Neural cell (in vitro differentiated cells): ENCODE measurements at regions not wholly inside any gene's neighbourhood (a gene's known extent, or its start where the extent isn't known, plus 50 kb on each side); places are given as distances from the start of the nearest gene placed in this dataset.

Experiments
- H2AFZ ChIP-seq: fragments of 200-600, 300-800 bp; sonication (generic), shearing (Covaris generic); 2 replicates; pipeline ENCODE4 v1.6.0; 2014; ENCODE audit warnings: low read depth, mild to moderate bottlenecking, antibody characterized with exemption, low read length, moderate library complexity
- H3F3A ChIP-seq: fragments of 200-600 bp; shearing (Covaris generic); 2 replicates; pipeline ENCODE4 v1.6.1; 2016; ENCODE audit warnings: mild to moderate bottlenecking, moderate library complexity, mixed read lengths, antibody characterized with exemption, low read length; ENCODE audit not compliant: insufficient read depth, poor library complexity, severe bottlenecking
- H3K27ac ChIP-seq: fragments of 200-600, 300-800 bp; sonication (generic), shearing (Covaris generic); 2 replicates; pipeline ENCODE4 v1.5.1; 2014; ENCODE audit warnings: mild to moderate bottlenecking, low read length, moderate library complexity
- H3K27me3 ChIP-seq: fragments of 300-800, 200-600 bp; sonication (generic), shearing (Covaris generic); 2 replicates; pipeline ENCODE4 v1.6.0; 2014; ENCODE audit warnings: mild to moderate bottlenecking, low read depth, low read length, moderate library complexity; ENCODE audit not compliant: insufficient read depth
- H3K36me3 ChIP-seq: fragments of 300-800, 200-600 bp; sonication (generic), shearing (Covaris generic); 2 replicates; pipeline ENCODE4 v1.5.1; 2014; ENCODE audit warnings: mild to moderate bottlenecking, antibody characterized with exemption, low read length, moderate library complexity; ENCODE audit not compliant: insufficient read depth
- H3K4me2 ChIP-seq: fragments of 300-800, 200-600 bp; sonication (generic), shearing (Covaris generic); 2 replicates; pipeline ENCODE4 v1.6.0; 2014; ENCODE audit warnings: mild to moderate bottlenecking, low read length
- H3K4me3 ChIP-seq: fragments of 300-800, 200-600 bp; sonication (generic), shearing (Covaris generic); 2 replicates; pipeline ENCODE4 v1.5.1; 2014; ENCODE audit warnings: mild to moderate bottlenecking, low read length, moderate library complexity
- H3K79me2 ChIP-seq: fragments of 200-600 bp; shearing (Covaris generic); replicated peaks from 2 replicates; pipeline ENCODE4 v1.6.0; 2014; ENCODE audit warnings: mild to moderate bottlenecking, low read length, moderate library complexity; ENCODE audit not compliant: insufficient read depth
- H3K9ac ChIP-seq: fragments of 300-800, 200-600 bp; sonication (generic), shearing (Covaris generic); 2 replicates; pipeline ENCODE4 v1.6.1; 2016; ENCODE audit warnings: mild to moderate bottlenecking, low read length, mixed read lengths
- H3K9me2 ChIP-seq: fragments of 200-600 bp; shearing (Covaris generic); 2 replicates; pipeline ENCODE4 v1.6.1; 2016; ENCODE audit warnings: mild to moderate bottlenecking, low read length, mixed read lengths; ENCODE audit not compliant: insufficient read depth
- H3K9me3 ChIP-seq: fragments of 200-600, 300-800 bp; sonication (generic), shearing (Covaris generic); 2 replicates; pipeline ENCODE4 v1.6.1; 2016; ENCODE audit warnings: mild to moderate bottlenecking, mixed run types, low read length, moderate library complexity, mixed read lengths
- H4K20me1 ChIP-seq: fragments of 200-600 bp; shearing (Covaris generic); 2 replicates; pipeline ENCODE4 v1.6.1; 2016; ENCODE audit warnings: mild to moderate bottlenecking, mixed run types; ENCODE audit not compliant: insufficient read depth
- MXI1 ChIP-seq: fragments of 450-650 bp; conservative IDR thresholded peaks from 2 replicates; pipeline ENCODE4 v1.6.1; 2014; ENCODE audit warnings: antibody characterized with exemption, mild to moderate bottlenecking; ENCODE audit not compliant: poor library complexity, severe bottlenecking
- POLR2AphosphoS5 ChIP-seq: IDR thresholded peaks from 2 replicates; pipeline ENCODE4 v1.6.1; 2012
- RAD21 ChIP-seq: fragments of 450-650 bp; conservative IDR thresholded peaks from 2 replicates; pipeline ENCODE4 v1.6.1; 2014; ENCODE audit warnings: antibody characterized with exemption, mild to moderate bottlenecking, moderate library complexity
- REST ChIP-seq: IDR thresholded peaks from 2 replicates; pipeline ENCODE4 v1.6.1; 2012; ENCODE audit warnings: borderline replicate concordance
- SMC3 ChIP-seq: fragments of 450-650 bp; conservative IDR thresholded peaks from 2 replicates; pipeline ENCODE4 v1.6.1; 2014; ENCODE audit warnings: antibody characterized with exemption, mild to moderate bottlenecking, moderate library complexity; ENCODE audit not compliant: poor library complexity
- TAF1 ChIP-seq: IDR thresholded peaks from 2 replicates; pipeline ENCODE4 v1.6.1; 2012; ENCODE audit warnings: low read depth
- TF ChIP-seq, protein P1 (sequence below): fragments of 450-650 bp; IDR thresholded peaks from 2 replicates; pipeline ENCODE4 v1.5.1; 2014; ENCODE audit warnings: antibody characterized with exemption, mild to moderate bottlenecking, moderate library complexity; ENCODE audit not compliant: poor library complexity, severe bottlenecking

DNA sequence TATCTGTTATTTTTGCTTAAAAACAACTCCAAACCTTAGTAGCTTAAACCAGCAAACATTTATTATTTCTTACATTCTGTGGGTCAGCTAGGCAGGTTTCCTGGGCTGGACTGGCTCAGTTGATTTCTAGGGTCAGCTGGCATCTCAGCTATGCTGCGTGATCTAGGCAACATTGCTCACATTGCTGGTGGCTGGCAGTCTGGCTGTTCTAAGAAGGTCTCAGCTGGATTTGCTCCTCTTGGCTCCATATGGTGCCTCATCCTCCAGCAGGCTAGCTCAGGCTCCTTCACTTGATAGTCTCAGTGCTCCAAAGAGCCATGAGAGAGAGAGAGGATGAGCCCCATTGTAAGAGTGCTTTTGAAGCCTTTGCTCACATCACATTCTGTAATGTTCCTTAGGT, 470.6 kb upstream of the CDH5 start:
- no peak overlapping the region for H3K4me2 ChIP-seq
- H3K27me3 ChIP-seq = no peaks in the 10 kb centered on the region
- no peak overlapping the region for H3K27ac ChIP-seq
- TF ChIP-seq REST (no peak), RAD21 (no peak), SMC3 (no peak), MXI1 (no peak), POLR2AphosphoS5 (no peak), TAF1 (no peak)
- TF ChIP-seq, protein P1, sequence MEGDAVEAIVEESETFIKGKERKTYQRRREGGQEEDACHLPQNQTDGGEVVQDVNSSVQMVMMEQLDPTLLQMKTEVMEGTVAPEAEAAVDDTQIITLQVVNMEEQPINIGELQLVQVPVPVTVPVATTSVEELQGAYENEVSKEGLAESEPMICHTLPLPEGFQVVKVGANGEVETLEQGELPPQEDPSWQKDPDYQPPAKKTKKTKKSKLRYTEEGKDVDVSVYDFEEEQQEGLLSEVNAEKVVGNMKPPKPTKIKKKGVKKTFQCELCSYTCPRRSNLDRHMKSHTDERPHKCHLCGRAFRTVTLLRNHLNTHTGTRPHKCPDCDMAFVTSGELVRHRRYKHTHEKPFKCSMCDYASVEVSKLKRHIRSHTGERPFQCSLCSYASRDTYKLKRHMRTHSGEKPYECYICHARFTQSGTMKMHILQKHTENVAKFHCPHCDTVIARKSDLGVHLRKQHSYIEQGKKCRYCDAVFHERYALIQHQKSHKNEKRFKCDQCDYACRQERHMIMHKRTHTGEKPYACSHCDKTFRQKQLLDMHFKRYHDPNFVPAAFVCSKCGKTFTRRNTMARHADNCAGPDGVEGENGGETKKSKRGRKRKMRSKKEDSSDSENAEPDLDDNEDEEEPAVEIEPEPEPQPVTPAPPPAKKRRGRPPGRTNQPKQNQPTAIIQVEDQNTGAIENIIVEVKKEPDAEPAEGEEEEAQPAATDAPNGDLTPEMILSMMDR = no peak
- no peaks in the 10 kb centered on the region for H3K9me3 ChIP-seq
- no peak overlapping the region for H3K9ac ChIP-seq
- no peaks in the 10 kb centered on the region for H3K9me2 ChIP-seq
- H4K20me1 ChIP-seq = no peaks in the 10 kb centered on the region
- H3F3A ChIP-seq = no peaks in the 10 kb centered on the region
- no peaks in the 10 kb centered on the region for H3K79me2 ChIP-seq
- H3K4me3 ChIP-seq = no peak overlapping the region
- H3K36me3 ChIP-seq = no peaks in the 10 kb centered on the region
- H2AFZ ChIP-seq = no peak overlapping the region

DNA sequence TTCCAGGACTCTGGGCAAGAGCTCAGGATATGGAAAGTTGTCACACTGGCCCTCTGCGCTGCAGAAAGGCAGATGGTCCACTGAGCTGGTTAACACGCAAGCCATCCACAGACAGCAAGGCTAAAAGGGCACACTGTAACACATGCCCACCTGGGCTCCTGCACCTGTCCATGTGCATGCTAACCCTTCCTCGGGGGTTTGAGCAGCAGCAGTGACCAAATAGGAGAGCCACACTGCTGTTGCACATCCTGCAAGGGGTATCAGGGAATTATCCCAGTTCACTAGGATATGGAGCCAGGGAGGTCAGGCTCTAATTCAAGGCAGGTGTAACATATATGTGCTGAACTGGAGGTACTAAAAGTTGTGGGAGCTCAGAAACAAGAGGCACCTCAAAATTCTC, 471.0 kb upstream of the CDH5 start:
- Histone ChIP-seq H4K20me1 (no peaks in the 10 kb centered on the region), H3K27ac (no peak overlapping the region), H2AFZ (no peak overlapping the region), H3F3A (no peaks in the 10 kb centered on the region), H3K4me3 (no peak overlapping the region), H3K9me3 (no peaks in the 10 kb centered on the region), H3K9ac (no peak overlapping the region), H3K9me2 (no peaks in the 10 kb centered on the region), H3K27me3 (no peaks in the 10 kb centered on the region), H3K79me2 (no peaks in the 10 kb centered on the region), H3K4me2 (no peak overlapping the region), H3K36me3 (no peaks in the 10 kb centered on the region)
- no peak for TF ChIP-seq REST
